ENCODE measurements at regions not wholly inside any gene's neighbourhood (a gene's known extent, or its start where the extent isn't known, plus 50 kb on each side); places are given as distances from the start of the nearest gene placed in this dataset.

DNA sequence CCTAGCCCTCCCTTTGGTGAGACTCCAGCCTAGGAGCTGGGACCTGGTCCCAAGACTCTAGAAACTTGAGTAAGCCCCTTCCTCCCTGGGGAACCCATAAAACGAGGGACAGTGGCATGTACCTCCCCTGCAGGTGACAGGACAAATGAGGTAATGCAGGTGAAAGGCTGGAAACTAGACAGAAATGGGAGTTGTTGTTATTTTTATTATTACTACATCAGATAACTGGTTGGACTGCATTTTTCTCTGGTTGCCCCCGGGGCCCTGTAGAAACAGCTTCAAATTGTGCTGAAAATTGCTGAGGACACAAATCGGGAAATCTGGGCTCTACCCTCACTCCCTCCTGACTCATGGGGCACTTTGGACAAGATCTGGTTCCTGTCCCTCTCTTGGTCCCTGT, 132.3 kb upstream of the WNT4 start:
- no peaks in the 10 kb centered on the region for H3K79me2 ChIP-seq (replicated peaks; ENCODE audit: insufficient read depth)
- Mint-ChIP-seq H3K4me3 (no peak overlapping the region), H3K4me1 (peaks cover 46% of the 10 kb centered on the region), H3K9me3 (peaks cover 6% of the 10 kb centered on the region), H3K27ac (no peak overlapping the region), H3K36me3 (ENCODE audit: low read depth) (no peaks in the 10 kb centered on the region; the same call in 2 of the 3 replicates), H3K27me3 (ENCODE audit: insufficient read depth, low read depth, poor library complexity) (peaks cover 20% of the 10 kb centered on the region)
- no peak overlapping the region for H3K4me3 ChIP-seq
- peaks cover 24% of the 10 kb centered on the region for H3K4me1 ChIP-seq (ENCODE audit: insufficient read depth)
- H2AFZ ChIP-seq: no peak overlapping the region
- no peak overlapping the region for H3K27ac ChIP-seq (ENCODE audit: low read depth)
- peak overlapping the region; percentile 32; the same call in 1 of the 2 replicates for H3K4me2 ChIP-seq
- DNase-seq (ENCODE audit: low spot score) (no peak), ATAC-seq (no peak)
- H3K27me3 ChIP-seq (ENCODE audit: insufficient read depth): no peaks in the 10 kb centered on the region
- H3F3A ChIP-seq (replicated peaks; ENCODE audit: low read depth): no peaks in the 10 kb centered on the region
- no peaks in the 10 kb centered on the region for H3K36me3 ChIP-seq (ENCODE audit: insufficient read depth)
- H3K9me2 ChIP-seq (ENCODE audit: insufficient read depth): no peaks in the 10 kb centered on the region
- no peak for TF ChIP-seq ETS1 (IDR thresholded peaks at IDR 0.05)
- TF ChIP-seq ZNF331 (CRISPR knock-in tag; IDR thresholded peaks at IDR 0.05; ENCODE audit: low read depth): no peak
- no peak for TF ChIP-seq ZNF114 (CRISPR knock-in tag; IDR thresholded peaks at IDR 0.05)
- TF ChIP-seq POLR2AphosphoS5 (IDR thresholded peaks at IDR 0.05; ENCODE audit: low read depth): no peak
- TF ChIP-seq CTCF (conservative IDR thresholded peaks at IDR 0.05; ENCODE audit: low read depth in 2 of 2): no peak
- TF ChIP-seq NANOG (IDR thresholded peaks at IDR 0.05; ENCODE audit: borderline replicate concordance): no peak
- no peak for TF ChIP-seq EZH2phosphoT487 (IDR thresholded peaks at IDR 0.05; ENCODE audit: unreplicated experiment)
- TF ChIP-seq STAT1 (IDR thresholded peaks at IDR 0.05; ENCODE audit: unreplicated experiment): no peak
- no peak for TF ChIP-seq REST (IDR thresholded peaks at IDR 0.05; ENCODE audit: unreplicated experiment)
- no peak for TF ChIP-seq ZNF462 (CRISPR knock-in tag; IDR thresholded peaks at IDR 0.05)
- TF ChIP-seq JUNB (IDR thresholded peaks at IDR 0.05; ENCODE audit: unreplicated experiment): no peak
- no peak for TF ChIP-seq CREB1 (CRISPR knock-in tag; IDR thresholded peaks at IDR 0.05; ENCODE audit: low read depth)
- TF ChIP-seq EZH2 (IDR thresholded peaks at IDR 0.05; ENCODE audit: low read depth, unreplicated experiment): no peak
- no peaks in the 10 kb centered on the region for H4K20me1 ChIP-seq (replicated peaks; ENCODE audit: insufficient read depth)
